ENCODE measurements at regions not wholly inside any gene's neighbourhood (a gene's known extent, or its start where the extent isn't known, plus 50 kb on each side); places are given as distances from the start of the nearest gene placed in this dataset.

DNA sequence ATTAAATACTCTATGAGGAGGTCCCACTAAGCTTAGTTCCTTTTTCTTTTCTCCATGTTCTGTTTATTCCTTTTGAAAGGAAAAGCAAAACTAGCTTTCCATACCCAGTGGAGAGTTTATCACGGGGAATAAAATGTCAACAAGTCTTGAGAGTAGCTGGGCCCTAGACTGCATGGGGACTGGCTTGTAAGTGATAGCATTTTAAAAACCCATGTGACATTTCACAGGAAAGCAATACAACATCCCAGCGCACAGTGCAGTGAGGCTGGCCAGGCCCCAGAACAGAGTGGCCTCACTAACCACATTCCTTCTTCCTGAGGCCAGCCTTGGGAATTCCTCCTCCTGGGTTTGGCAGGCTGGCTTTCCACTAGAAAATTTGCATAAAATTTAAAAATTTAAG lies 149.8 kb downstream of the DLEU7 start:
- Histone ChIP-seq H3K27me3 (ENCODE audit: control insufficient read depth, insufficient read depth, low read length) (no peaks in the 10 kb centered on the region), H3K4me2 (ENCODE audit: extremely low read depth, insufficient read depth, low read length) (no peak overlapping the region)

DNA sequence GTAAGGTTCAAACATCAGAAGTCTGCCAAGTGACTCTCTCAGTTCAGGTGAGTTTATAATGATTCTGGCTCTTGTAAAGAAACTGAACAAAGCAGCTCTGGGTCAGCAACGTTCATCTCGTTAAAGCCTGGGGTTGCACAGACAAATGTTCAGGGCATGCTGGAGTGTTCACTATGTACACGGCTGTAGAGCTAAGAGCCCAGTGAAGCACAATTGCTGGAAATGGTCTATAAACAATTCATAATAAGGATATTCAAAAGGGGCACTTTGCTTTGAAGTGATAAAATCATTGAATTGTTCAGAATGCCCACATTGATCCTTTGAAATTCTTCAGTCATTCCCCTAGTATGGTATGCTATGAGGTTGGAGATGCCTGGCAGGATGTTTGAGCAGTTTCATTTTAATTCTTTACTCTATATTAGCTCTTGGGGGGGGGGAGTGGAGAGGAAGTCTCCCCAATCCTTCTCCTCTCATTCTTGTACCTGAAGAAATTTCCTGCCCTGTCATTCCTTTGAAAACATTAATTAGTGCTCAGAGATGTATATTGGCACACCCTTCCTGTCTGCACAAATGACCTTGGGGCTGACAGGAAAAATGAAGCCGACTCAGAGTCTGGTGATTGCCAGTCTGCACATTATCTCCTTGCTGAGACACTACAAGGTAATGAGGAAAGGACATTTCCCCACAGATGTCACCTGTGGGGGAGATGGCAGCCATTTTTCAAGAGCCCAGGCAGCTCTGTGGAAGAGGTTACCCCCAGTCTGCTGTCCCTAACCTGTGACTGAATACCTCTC lies 145.5 kb downstream of the DLEU7 start:
- Histone ChIP-seq H3K36me3 (ENCODE audit: control insufficient read depth, insufficient read depth, low read length) (no peaks in the 10 kb centered on the region), H3K27me3 (ENCODE audit: control insufficient read depth, insufficient read depth, low read length) (no peaks in the 10 kb centered on the region), H3K4me1 (ENCODE audit: control insufficient read depth, extremely low read depth, insufficient read depth, low read length) (no peaks in the 10 kb centered on the region), H3K4me2 (ENCODE audit: extremely low read depth, insufficient read depth, low read length) (no peak overlapping the region), H4K20me1 (ENCODE audit: control insufficient read depth, extremely low read depth, insufficient read depth, low read length) (no peaks in the 10 kb centered on the region), H3K9me3 (ENCODE audit: control insufficient read depth, insufficient read depth, low read depth, low read length) (no peaks in the 10 kb centered on the region), H3K9ac (ENCODE audit: insufficient read depth, low read length) (no peak overlapping the region), H3K27ac (ENCODE audit: insufficient read depth, low read length) (no peak overlapping the region), H3K79me2 (ENCODE audit: control insufficient read depth, insufficient read depth, low read length) (no peaks in the 10 kb centered on the region), H2AFZ (ENCODE audit: low read length) (no peak overlapping the region), H3K4me3 (replicated peaks in 1 of 4; ENCODE audit: control extremely low read depth in 1 of 4, insufficient read depth in 1 of 4, low read depth in 3 of 4, low read length in 4 of 4) (no peak overlapping the region)
- no peak for TF ChIP-seq EZH2 (IDR thresholded peaks at IDR 0.05; ENCODE audit: low read length, missing control alignments)
- TF ChIP-seq, protein P1, sequence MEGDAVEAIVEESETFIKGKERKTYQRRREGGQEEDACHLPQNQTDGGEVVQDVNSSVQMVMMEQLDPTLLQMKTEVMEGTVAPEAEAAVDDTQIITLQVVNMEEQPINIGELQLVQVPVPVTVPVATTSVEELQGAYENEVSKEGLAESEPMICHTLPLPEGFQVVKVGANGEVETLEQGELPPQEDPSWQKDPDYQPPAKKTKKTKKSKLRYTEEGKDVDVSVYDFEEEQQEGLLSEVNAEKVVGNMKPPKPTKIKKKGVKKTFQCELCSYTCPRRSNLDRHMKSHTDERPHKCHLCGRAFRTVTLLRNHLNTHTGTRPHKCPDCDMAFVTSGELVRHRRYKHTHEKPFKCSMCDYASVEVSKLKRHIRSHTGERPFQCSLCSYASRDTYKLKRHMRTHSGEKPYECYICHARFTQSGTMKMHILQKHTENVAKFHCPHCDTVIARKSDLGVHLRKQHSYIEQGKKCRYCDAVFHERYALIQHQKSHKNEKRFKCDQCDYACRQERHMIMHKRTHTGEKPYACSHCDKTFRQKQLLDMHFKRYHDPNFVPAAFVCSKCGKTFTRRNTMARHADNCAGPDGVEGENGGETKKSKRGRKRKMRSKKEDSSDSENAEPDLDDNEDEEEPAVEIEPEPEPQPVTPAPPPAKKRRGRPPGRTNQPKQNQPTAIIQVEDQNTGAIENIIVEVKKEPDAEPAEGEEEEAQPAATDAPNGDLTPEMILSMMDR (conservative IDR thresholded peaks at IDR 0.05 in 1 of 2, IDR thresholded peaks at IDR 0.05 in 1 of 2; ENCODE audit: low read depth in 1 of 2, low read length in 2 of 2), result no peak
- DNase-seq (ENCODE audit: low read depth in 2 of 2), result no peak

More for the DNA sequence above, 149.8 kb downstream of the DLEU7 start:
- Histone ChIP-seq H4K20me1 (ENCODE audit: control insufficient read depth, extremely low read depth, insufficient read depth, low read length) (no peaks in the 10 kb centered on the region), H3K79me2 (ENCODE audit: control insufficient read depth, insufficient read depth, low read length) (no peaks in the 10 kb centered on the region), H3K4me1 (ENCODE audit: control insufficient read depth, extremely low read depth, insufficient read depth, low read length) (no peaks in the 10 kb centered on the region), H3K9ac (ENCODE audit: insufficient read depth, low read length) (no peak overlapping the region), H3K4me3 (replicated peaks in 1 of 4; ENCODE audit: control extremely low read depth in 1 of 4, insufficient read depth in 1 of 4, low read depth in 3 of 4, low read length in 4 of 4) (no peak overlapping the region), H3K9me3 (ENCODE audit: control insufficient read depth, insufficient read depth, low read depth, low read length) (no peaks in the 10 kb centered on the region), H3K27ac (ENCODE audit: insufficient read depth, low read length) (no peak overlapping the region), H3K36me3 (ENCODE audit: control insufficient read depth, insufficient read depth, low read length) (no peaks in the 10 kb centered on the region), H2AFZ (ENCODE audit: low read length) (no peak overlapping the region)
- TF ChIP-seq, protein P1 (conservative IDR thresholded peaks at IDR 0.05 in 1 of 2, IDR thresholded peaks at IDR 0.05 in 1 of 2; ENCODE audit: low read depth in 1 of 2, low read length in 2 of 2), result no peak
- TF ChIP-seq EZH2 (IDR thresholded peaks at IDR 0.05; ENCODE audit: low read length, missing control alignments), result no peak
- peak in 1 of 2 donors; percentile 80 for DNase-seq (ENCODE audit: low read depth in 2 of 2)

DNA sequence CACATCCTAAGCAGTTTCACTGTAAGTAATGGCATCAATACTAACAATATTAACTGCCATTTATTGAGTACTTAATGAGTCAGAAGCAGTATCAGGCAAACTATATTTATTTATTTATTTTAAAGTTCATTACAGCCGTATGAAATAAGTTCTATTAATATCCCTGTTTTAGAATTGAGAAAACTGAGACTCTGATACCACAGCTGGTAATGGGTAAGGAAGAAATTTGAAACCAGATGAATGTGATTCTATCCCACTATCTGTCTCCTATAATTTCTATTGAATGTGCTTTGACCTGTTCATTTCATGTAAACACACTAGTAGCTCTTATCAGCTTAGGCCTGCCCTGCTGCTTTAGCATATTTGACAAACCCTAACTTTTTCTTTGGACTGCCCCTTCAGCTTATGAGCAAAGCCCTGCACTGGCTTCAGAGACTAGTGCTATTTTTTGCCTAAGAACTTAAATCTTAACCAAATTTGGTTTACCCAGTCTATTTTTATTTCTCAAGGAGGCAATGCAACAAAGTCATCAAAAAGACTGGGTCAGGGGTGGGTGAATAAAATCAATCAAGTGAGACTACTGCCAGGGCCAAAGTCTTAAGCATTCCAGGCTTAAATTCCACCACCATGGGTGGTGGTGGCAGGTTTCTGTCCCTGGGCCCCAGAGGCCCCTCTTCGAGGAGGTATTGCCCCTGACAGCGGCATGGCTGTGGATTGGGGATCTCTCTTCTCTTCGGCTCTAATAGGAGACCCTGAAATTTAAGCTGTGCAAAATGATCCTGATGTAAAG lies 143.4 kb downstream of the DLEU7 start:
- Histone ChIP-seq H3K9me3 (ENCODE audit: control insufficient read depth, insufficient read depth, low read depth, low read length) (no peaks in the 10 kb centered on the region), H3K36me3 (ENCODE audit: control insufficient read depth, insufficient read depth, low read length) (no peaks in the 10 kb centered on the region), H3K27me3 (ENCODE audit: control insufficient read depth, insufficient read depth, low read length) (no peaks in the 10 kb centered on the region), H2AFZ (ENCODE audit: low read length) (no peak overlapping the region), H3K27ac (ENCODE audit: insufficient read depth, low read length) (no peak overlapping the region), H3K4me3 (replicated peaks in 1 of 4; ENCODE audit: control extremely low read depth in 1 of 4, insufficient read depth in 1 of 4, low read depth in 3 of 4, low read length in 4 of 4) (no peak overlapping the region), H3K79me2 (ENCODE audit: control insufficient read depth, insufficient read depth, low read length) (no peaks in the 10 kb centered on the region), H3K9ac (ENCODE audit: insufficient read depth, low read length) (no peak overlapping the region), H3K4me2 (ENCODE audit: extremely low read depth, insufficient read depth, low read length) (no peak overlapping the region), H4K20me1 (ENCODE audit: control insufficient read depth, extremely low read depth, insufficient read depth, low read length) (no peaks in the 10 kb centered on the region), H3K4me1 (ENCODE audit: control insufficient read depth, extremely low read depth, insufficient read depth, low read length) (no peaks in the 10 kb centered on the region)
- peak in 1 of 2 donors; percentile 29 for DNase-seq (ENCODE audit: low read depth in 2 of 2)
- TF ChIP-seq, protein P1 (conservative IDR thresholded peaks at IDR 0.05 in 1 of 2, IDR thresholded peaks at IDR 0.05 in 1 of 2; ENCODE audit: low read depth in 1 of 2, low read length in 2 of 2), result no peak
- TF ChIP-seq EZH2 (IDR thresholded peaks at IDR 0.05; ENCODE audit: low read length, missing control alignments), result no peak

Data from fibroblast of lung (primary cell).